HG03460 (cell line): ENCODE measurements at regions not wholly inside any gene's neighbourhood (a gene's known extent, or its start where the extent isn't known, plus 50 kb on each side); places are given as distances from the start of the nearest gene placed in this dataset.
"Not testable (repeated sequence)": the region's sequence is repeated elsewhere in the genome, so short reads cannot be mapped to it uniquely, and the experiment has no call there.

ENCODE experiments used
- ATAC-seq: cut with Tn5 transposase; IDR thresholded peaks from one replicate; pipeline ENCODE4 v1.9.1; 2021; ENCODE audit not compliant: unreplicated experiment

DNA sequence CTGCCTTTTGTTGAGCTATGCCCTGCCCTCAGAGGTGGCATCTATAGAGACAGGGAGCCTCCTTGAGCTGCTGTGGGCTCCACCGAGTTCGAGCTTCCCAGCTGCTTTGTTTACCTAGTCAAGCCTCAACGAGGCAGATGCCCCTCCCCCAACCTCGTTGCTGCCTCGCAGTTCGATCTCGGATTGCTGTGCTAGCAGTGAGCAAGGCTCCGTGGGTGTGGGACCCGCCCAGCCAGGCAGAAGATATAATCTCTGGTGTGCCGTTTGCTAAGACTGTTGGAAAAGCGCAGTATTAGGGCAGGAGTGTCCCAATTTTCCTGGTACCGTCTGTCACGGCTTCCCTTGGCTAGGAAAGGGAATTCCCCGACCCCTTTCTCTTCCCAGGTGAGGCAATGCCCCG is 88.4 kb upstream of the CDK6 start:
- no peak for ATAC-seq

DNA sequence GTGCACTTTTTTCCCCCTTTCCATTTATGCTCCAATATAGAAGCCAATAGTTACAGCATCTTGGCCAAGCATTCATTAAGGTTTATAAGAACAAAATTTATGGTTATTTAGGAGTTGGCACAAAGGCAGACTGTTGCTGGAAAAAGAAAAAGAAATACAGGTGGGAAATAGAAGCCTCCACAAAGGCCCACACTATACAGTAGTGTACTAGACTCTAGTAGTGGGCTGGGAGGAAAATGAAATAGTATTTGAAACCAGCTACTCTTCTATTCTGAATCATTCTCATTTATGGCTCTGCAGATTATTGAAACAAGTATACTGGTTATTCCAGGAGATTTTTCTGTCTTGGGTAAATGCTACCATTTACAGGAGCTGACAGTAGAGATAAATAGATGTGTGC is 80.9 kb upstream of the CDK6 start:
- ATAC-seq, result no peak

DNA sequence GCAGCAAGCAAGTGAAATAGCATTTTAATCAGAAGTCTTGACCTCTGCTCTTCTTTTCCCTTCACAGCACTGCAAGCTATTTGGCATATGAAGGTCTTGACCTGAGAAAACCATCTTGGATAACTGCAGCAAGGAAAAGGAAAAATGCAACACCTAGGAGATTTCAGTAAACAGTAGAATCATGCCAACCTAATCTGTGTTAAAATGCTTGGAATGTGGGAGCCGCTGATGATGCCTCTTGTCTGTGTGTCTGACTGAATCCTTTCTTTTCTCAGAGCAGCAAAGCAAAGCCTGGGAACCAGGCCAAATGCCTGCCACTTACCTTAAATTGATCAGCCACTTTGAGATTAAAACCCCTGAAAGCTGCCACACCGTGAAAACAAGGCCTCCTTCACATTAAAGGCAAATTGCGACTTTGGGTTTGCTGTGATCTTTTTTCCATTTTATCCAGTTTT is 80.4 kb upstream of the CDK6 start:
- ATAC-seq, result no peak

DNA sequence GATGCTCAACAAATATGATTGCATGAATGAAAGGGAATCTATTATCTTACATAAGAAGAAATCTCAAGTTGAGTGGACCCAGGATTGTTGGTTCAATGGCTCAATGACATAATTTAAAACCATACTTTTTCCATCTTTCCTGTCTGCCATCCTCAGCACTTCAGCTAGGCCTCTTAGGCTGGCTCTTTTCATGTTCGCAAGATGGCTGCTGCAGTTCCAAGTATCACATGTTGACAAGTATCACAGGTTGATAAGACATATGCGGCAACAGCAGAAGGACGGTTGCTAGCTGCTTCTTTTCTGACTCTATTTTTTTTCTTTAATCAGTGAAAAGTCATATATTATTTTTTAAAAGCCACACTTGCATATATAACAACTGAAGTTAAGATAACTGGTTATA is 79.0 kb upstream of the CDK6 start:
- ATAC-seq, result no peak

DNA sequence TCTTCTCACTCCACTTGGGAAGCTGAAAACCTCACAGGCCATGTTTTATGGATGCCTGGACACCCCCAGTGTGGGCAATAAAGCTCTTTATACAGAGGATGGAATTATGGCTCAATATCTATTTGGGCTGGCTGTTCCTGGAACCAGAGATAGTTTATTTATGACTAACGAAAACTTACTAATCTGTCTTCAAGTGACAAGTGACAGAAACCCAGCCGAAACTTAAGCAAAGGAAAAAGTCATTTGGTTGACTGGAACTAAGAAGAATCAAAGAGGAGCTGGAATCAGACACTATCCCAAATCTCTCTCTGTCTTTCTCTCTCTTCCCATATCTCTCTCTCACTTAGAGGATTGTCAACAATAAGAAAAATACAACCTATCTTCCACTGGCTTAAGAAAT is 78.3 kb upstream of the CDK6 start:
- no peak for ATAC-seq

DNA sequence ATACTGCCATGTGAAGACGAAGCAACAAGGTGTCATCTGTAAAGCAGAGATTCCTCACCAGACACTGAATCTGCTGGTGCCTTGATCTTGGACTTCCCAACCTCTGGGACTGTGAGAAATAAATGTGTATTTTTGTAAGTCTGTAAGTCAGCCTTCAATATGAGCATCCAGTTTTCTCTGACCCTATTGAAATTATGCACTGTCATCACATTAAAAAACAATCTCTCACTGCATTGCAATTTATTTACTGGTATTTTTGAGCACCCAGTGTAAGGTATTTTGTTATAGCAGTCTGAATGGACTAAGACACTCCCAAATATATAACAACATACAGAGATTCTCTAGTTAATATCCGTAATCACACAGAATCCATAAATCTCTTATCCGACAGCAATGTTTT is 77.5 kb upstream of the CDK6 start:
- ATAC-seq, result no peak

DNA sequence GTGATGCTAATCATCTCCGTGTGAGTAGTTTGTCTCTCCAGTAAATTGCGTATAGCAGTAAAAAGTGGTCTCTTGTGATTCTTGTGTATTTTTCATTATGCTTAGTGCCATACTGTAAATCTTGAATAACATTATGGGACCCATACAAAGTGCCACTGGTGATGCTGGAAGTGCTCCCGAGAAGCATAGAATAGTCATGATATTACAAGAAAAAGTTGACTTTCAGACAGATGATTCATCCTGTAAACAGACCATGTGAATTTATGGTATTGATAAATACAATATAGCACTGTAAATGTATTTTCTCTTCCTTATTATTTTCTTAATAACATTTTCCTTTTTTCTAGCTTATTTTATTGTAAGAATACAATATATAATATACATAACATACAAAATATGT is 74.6 kb upstream of the CDK6 start:
- ATAC-seq, result no peak

DNA sequence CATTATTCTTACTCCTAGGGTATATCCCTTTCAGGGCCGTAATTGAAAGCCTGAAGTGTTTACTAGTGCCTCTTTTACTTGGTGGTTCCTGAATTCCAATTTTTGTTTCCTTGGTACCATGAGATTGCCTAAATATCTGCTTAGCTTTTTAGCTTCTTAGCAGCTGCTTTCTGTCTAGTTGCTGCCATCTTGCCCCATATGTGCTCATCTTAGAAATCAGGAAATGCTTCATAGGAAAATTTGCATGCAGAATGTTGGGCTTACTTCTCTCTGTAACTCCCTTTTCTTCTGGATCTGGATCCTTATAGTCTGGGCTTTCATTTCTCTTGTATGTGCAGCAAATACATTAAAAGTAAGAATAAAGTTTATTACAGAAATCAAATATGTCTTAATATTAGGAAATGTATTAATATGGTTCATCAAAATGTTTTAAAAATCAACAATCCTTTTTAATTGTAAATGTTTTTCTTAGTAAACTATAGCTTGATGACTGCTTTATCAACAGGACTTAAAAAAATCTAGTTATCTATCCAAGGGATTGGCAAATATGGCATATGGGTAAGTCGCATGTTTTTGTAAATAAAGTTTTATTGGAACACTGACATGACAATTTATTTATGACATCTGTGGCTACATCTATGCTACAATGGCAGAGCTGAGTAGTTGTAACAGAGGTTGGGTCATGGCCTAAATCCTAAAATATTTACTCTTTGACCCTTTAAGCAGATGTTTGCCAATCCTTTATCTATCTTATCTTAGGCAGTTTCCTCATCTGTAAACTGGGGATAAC is 73.5 kb upstream of the CDK6 start:
- no peak for ATAC-seq

DNA sequence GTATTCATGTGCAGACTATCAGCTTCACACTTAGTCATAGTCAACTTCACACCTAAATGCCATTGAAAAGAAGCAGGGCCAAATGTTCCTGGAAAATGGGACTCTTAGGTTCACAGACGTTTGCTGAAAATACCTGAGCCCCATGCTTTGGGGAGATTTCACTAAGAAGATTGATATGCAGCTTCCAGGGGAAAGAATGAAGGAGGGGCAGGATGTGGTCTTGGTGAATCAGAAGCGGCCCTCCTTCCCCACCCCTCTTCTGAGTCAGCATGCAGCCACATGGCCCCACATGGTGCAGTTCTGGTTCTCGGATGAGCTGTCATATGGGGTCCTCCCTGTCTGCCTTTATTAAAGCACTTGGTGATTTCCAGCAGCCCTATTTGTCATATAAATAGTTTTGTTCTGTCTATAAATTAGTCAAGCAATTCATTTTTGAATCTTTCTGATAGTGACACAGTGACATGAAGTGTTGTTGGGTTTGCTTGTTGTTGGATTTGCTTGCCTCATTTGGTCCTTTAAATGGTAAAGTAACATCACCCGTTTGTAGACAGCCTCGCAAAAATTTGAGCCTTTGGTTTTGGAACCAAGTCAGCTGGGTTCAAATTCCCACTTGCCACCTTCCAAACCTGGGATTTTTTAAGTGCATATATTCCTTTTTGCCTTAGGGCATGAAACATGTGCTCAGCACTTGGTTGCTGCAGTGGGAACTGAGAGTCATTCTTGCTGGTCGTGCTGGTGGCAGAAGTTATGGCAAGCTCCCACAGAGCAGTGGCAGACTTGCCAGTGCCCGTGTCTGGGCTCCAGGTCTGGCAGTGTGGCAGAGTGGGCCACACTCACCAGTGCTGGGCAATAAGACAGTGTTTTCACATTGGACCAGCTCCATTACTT is 68.1 kb upstream of the CDK6 start:
- ATAC-seq, result peak; percentile 99

DNA sequence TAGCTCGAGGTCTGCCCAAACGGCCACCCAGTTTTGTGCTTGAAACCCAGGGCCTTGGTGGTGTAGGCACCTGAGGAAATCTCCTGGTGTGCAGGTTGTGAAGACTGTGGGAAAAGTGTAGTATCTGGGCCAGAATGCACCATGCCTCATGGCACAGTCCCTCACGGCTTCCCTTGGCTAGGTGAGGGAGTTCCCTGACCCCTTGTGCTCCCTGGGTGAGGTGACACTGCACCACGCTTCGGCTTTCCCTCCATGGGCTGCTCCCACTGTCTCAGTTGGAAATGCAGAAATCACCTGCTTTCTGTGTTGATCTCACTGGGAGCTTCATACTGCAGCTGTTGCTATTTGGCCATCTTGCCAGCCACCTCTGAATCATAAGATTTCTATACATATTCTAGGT is 62.4 kb upstream of the CDK6 start:
- no peak for ATAC-seq

DNA sequence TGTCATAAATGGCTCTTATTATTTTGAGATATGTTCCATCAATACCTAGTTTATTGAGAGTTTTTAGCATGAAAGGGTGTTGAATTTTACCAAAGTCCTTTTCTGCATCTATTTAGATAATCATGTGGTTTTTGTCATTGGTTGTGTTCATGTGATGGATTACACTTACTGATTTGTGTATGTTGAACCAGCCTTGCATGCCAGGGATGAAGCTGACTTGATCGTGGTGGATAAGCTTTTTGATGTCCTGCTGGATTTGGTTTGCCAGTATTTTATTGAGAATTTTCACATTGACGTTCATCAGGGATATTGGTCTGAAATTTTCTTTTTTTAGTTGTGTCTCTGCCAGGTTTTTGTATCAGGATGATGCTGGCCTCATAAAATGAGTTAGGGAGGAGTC is 58.5 kb upstream of the CDK6 start:
- not testable (repeated sequence) for ATAC-seq

DNA sequence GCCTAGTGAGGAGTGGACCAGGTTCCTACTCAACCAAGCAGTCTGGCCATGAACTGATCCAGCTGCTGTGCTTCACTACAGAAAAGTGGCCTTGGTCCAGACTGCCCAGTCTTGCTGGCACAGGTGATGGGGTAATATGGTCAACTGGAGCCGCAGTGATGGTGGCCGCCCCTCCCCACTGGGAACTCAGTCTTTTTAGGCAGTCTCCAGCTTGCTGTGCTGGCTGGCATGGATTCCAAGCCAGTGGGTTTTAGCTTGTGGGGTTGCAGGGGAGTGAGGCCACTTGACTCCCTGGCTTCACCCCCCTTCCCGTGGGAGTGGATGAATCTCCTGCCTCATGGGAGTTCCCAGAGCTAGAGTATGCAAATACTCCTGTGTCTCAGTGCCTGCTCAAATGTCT is 52.7 kb upstream of the CDK6 start:
- ATAC-seq, result no peak
